Liver (tissue), 8 donors: ENCODE measurements at regions not wholly inside any gene's neighbourhood (a gene's known extent, or its start where the extent isn't known, plus 50 kb on each side); places are given as distances from the start of the nearest gene placed in this dataset.

Experiments
- DNase-seq: peaks from one replicate; pipeline ENCODE4 v3.0.0-alpha.2; 2017; ENCODE audit warnings: low spot score
- H3K27ac ChIP-seq, 2 donors: one replicate each; pipeline ENCODE4 v1.7.0; 2013; ENCODE audit warnings: inconsistent platforms in 2 of 2, low read length in 2 of 2, control low read depth in 1 of 2, low read depth in 1 of 2, mild to moderate bottlenecking in 1 of 2
- H3K27me3 ChIP-seq, 4 donors: one replicate each; pipeline versions ENCODE4 v1.6.1 to v1.7.0; 2013; ENCODE audit warnings: low read length in 3 of 4, inconsistent platforms in 1 of 4, mild to moderate bottlenecking in 1 of 4, moderate library complexity in 1 of 4; ENCODE audit not compliant: control insufficient read depth in 4 of 4, insufficient read depth in 4 of 4
- H3K36me3 ChIP-seq, 4 donors: one replicate each; pipeline versions ENCODE4 v1.6.1 to v1.7.0; 2013; ENCODE audit warnings: low read length in 3 of 4, mild to moderate bottlenecking in 3 of 4, low read depth in 1 of 4, moderate library complexity in 1 of 4; ENCODE audit not compliant: control insufficient read depth in 4 of 4, insufficient read depth in 3 of 4
- H3K4me1 ChIP-seq, 4 donors: one replicate each; pipeline versions ENCODE4 v1.6.1 to v1.7.0; 2013; ENCODE audit warnings: low read length in 3 of 4, mild to moderate bottlenecking in 3 of 4, moderate library complexity in 1 of 4; ENCODE audit not compliant: control insufficient read depth in 4 of 4, insufficient read depth in 4 of 4
- H3K4me3 ChIP-seq, 3 donors: one replicate each; pipeline versions ENCODE4 v1.6.1 to v1.7.0; 2013; ENCODE audit warnings: low read length in 3 of 3, control low read depth in 1 of 3, low read depth in 1 of 3, mild to moderate bottlenecking in 1 of 3
- H3K9ac ChIP-seq, 2 donors: one replicate each; pipeline ENCODE4 v1.7.0; 2013; ENCODE audit warnings: low read length in 2 of 2, mild to moderate bottlenecking in 2 of 2, moderate library complexity in 2 of 2, control low read depth in 1 of 2, low read depth in 1 of 2
- H3K9me3 ChIP-seq, 4 donors: one replicate each; pipeline versions ENCODE4 v1.6.1 to v1.7.0; 2013; ENCODE audit warnings: low read length in 3 of 4; ENCODE audit not compliant: control insufficient read depth in 4 of 4
- ATF3 ChIP-seq: IDR thresholded peaks from 2 replicates; pipeline ENCODE4 v1.6.1; 2016; ENCODE audit warnings: antibody characterized with exemption
- CTCF ChIP-seq: fragments of 150-350 bp; IDR thresholded peaks from 2 replicates; pipeline ENCODE4 v1.5.1; 2017; ENCODE audit warnings: improper control_type of control experiment, low read depth, low read length; ENCODE audit not compliant: missing input control
- EGR1 ChIP-seq, 2 donors: IDR thresholded peaks; 2 replicates each; pipeline ENCODE4 v1.6.1; 2016 to 2018; ENCODE audit warnings: antibody characterized with exemption in 2 of 2, low read depth in 2 of 2
- FOXA1 ChIP-seq: IDR thresholded peaks from 2 replicates; pipeline ENCODE4 v1.6.1; 2016; ENCODE audit warnings: antibody characterized with exemption
- FOXA2 ChIP-seq: IDR thresholded peaks from 2 replicates; pipeline ENCODE4 v1.6.1; 2016; ENCODE audit warnings: antibody characterized with exemption
- GABPA ChIP-seq, 2 donors: IDR thresholded peaks in 1 of 2; conservative IDR thresholded peaks in 1 of 2; 2 replicates each; pipeline ENCODE4 v1.6.1; 2016; ENCODE audit warnings: antibody characterized with exemption in 2 of 2, mild to moderate bottlenecking in 1 of 2, moderate library complexity in 1 of 2
- HNF4A ChIP-seq, 2 donors: conservative IDR thresholded peaks; 2 replicates each; pipeline ENCODE4 v1.6.1; 2016; ENCODE audit warnings: antibody characterized with exemption in 2 of 2, mild to moderate bottlenecking in 2 of 2
- HNF4G ChIP-seq: IDR thresholded peaks from 2 replicates; pipeline ENCODE4 v1.6.1; 2016; ENCODE audit warnings: antibody characterized with exemption
- JUND ChIP-seq, 2 donors: IDR thresholded peaks; 2 replicates each; pipeline ENCODE4 v1.6.1; 2016; ENCODE audit warnings: antibody characterized with exemption in 2 of 2
- MAX ChIP-seq: IDR thresholded peaks from 2 replicates; pipeline ENCODE4 v1.6.1; 2016; ENCODE audit warnings: antibody characterized with exemption
- NR2F2 ChIP-seq: IDR thresholded peaks from 2 replicates; pipeline ENCODE4 v1.6.1; 2016; ENCODE audit warnings: antibody characterized with exemption
- RAD21 ChIP-seq, 2 donors: IDR thresholded peaks; 2 replicates each; pipeline ENCODE4 v1.6.1; 2016; ENCODE audit warnings: antibody characterized with exemption in 2 of 2, mild to moderate bottlenecking in 2 of 2
- REST ChIP-seq: IDR thresholded peaks from 2 replicates; pipeline ENCODE4 v1.6.1; 2016; ENCODE audit warnings: antibody characterized with exemption, mild to moderate bottlenecking
- RXRA ChIP-seq, 2 donors: IDR thresholded peaks; 2 replicates each; pipeline ENCODE4 v1.6.1; 2017 to 2018; ENCODE audit warnings: antibody characterized with exemption in 2 of 2, mild to moderate bottlenecking in 1 of 2
- SP1 ChIP-seq: IDR thresholded peaks from 2 replicates; pipeline ENCODE4 v1.6.1; 2018; ENCODE audit warnings: antibody characterized with exemption, mild to moderate bottlenecking
- TAF1 ChIP-seq: conservative IDR thresholded peaks from 2 replicates; pipeline ENCODE4 v1.6.1; 2016; ENCODE audit warnings: antibody characterized with exemption, mild to moderate bottlenecking
- YY1 ChIP-seq: IDR thresholded peaks from 2 replicates; pipeline ENCODE4 v1.6.1; 2016; ENCODE audit warnings: antibody characterized with exemption, mild to moderate bottlenecking
- ZBTB33 ChIP-seq: IDR thresholded peaks from 2 replicates; pipeline ENCODE4 v1.6.1; 2016; ENCODE audit warnings: antibody characterized with exemption
- WGBS: extraction: QIAGEN DNeasy Blood & Tissue Kit; methylation state at CpG from one replicate; pipeline ENCODE4 v1.1.7; 2013; 5-methylcytosine and 5-hydroxymethylcytosine counted together
- donor health status: healthy.
- donor health status: healthy.
- donor health status: healthy.
- donor health status: healthy.
- donor health status: healthy.

GRCh38 chr14:25120261-25120660 lies 70.3 kb upstream of the STXBP6 start:
- Histone ChIP-seq H3K4me3 (no peak overlapping the region), H3K9me3 (no peaks in the 10 kb centered on the region), H3K4me1 (no peaks in the 10 kb centered on the region), H3K36me3 (no peaks in the 10 kb centered on the region), H3K27me3 (no peaks in the 10 kb centered on the region), H3K9ac (no peak overlapping the region), H3K27ac (no peak overlapping the region)
- no peak for TF ChIP-seq HNF4A (conservative IDR thresholded peaks at IDR 0.05)
- WGBS, result 69% methylated on average over 3 of the region's 3 CpGs
- no peak for DNase-seq

GRCh38 chr14:25118671-25119070 lies 68.7 kb upstream of the STXBP6 start:
- H3K27me3 ChIP-seq, result no peaks in the 10 kb centered on the region
- H3K4me1 ChIP-seq, result no peaks in the 10 kb centered on the region
- no peaks in the 10 kb centered on the region for H3K9me3 ChIP-seq
- H3K9ac ChIP-seq, result no peak overlapping the region
- 76% methylated on average over 2 of the region's 2 CpGs for WGBS
- H3K4me3 ChIP-seq, result no peak overlapping the region
- DNase-seq, result no peak
- H3K36me3 ChIP-seq, result no peaks in the 10 kb centered on the region
- H3K27ac ChIP-seq, result no peak overlapping the region
- TF ChIP-seq REST (no peak), SP1 (no peak), RAD21 (IDR thresholded peaks at IDR 0.05) (no peak), YY1 (no peak), ATF3 (no peak), EGR1 (IDR thresholded peaks at IDR 0.05; ENCODE audit: low read depth in 2 of 2) (no peak), GABPA (IDR thresholded peaks at IDR 0.05 in 1 of 2, conservative IDR thresholded peaks at IDR 0.05 in 1 of 2) (no peak), HNF4G (no peak), JUND (IDR thresholded peaks at IDR 0.05) (no peak), RXRA (IDR thresholded peaks at IDR 0.05) (no peak), MAX (no peak), TAF1 (no peak), FOXA1 (no peak), ZBTB33 (no peak), FOXA2 (no peak), CTCF (no peak), NR2F2 (no peak), HNF4A (conservative IDR thresholded peaks at IDR 0.05) (no peak)
